ENCODE measurements at regions not wholly inside any gene's neighbourhood (a gene's known extent, or its start where the extent isn't known, plus 50 kb on each side); places are given as distances from the start of the nearest gene placed in this dataset.

- Histone ChIP-seq H3K27ac (ENCODE audit: insufficient read depth, low read depth, low read length) (no peak overlapping the region), H4K20me1 (replicated peaks; ENCODE audit: control insufficient read depth, extremely low read depth, insufficient read depth, low read length) (no peaks in the 10 kb centered on the region), H3K4me3 (replicated peaks in 1 of 3; ENCODE audit: insufficient read depth in 1 of 3, low read depth in 1 of 3, low read length in 3 of 3) (no peak overlapping the region), H2AFZ (ENCODE audit: low read depth, low read length) (no peak overlapping the region), H3K79me2 (ENCODE audit: control insufficient read depth, insufficient read depth, low read length) (no peaks in the 10 kb centered on the region), H3K4me1 (ENCODE audit: control insufficient read depth, extremely low read depth, insufficient read depth, low read length) (no peaks in the 10 kb centered on the region), H3K9ac (replicated peaks; ENCODE audit: extremely low read depth, insufficient read depth, low read length) (no peak overlapping the region), H3K9me1 (replicated peaks; ENCODE audit: control insufficient read depth, extremely low read depth, insufficient read depth, low read length) (no peaks in the 10 kb centered on the region), H3K36me3 (ENCODE audit: control insufficient read depth in 2 of 2, extremely low read depth in 1 of 2, insufficient read depth in 2 of 2, low read length in 2 of 2) (no peaks in the 10 kb centered on the region), H3K27me3 (ENCODE audit: control insufficient read depth in 2 of 2, insufficient read depth in 2 of 2, low read length in 2 of 2) (no peaks in the 10 kb centered on the region), H3K9me3 (replicated peaks; ENCODE audit: control insufficient read depth, insufficient read depth, low read length) (no peaks in the 10 kb centered on the region), H3K4me2 (ENCODE audit: insufficient read depth, low read length) (no peak overlapping the region)
- ChIA-PET POLR2A (no interaction called here), CTCF (interaction anchor here (0.7 to 1.3 kb wide), 2 partner anchors 150 to 239 kb away, joined by 3 to 6 read pairs; no protein-coding TSS in a partner anchor)
- dilution Hi-C loops (cut with MboI; ENCODE audit: extremely low pct_ligation_motif_present, low sequenced_read_pairs) (no loop called here), intact Hi-C loops (cut with micrococcal nuclease) (no loop called here)
- BruUV-seq (replicated peaks), result no TSS peak
- TF ChIP-seq MYC (IDR thresholded peaks at IDR 0.05; ENCODE audit: low read depth, low read length) (no peak), GATA2 (IDR thresholded peaks at IDR 0.05; ENCODE audit: insufficient read depth, insufficient read length, low read depth, low read length) (no peak), POLR2A (IDR thresholded peaks at IDR 0.05; ENCODE audit: low read depth, low read length) (no peak), JUN (IDR thresholded peaks at IDR 0.05; ENCODE audit: borderline replicate concordance, insufficient read depth, insufficient read length, low read depth) (no peak), FOS (IDR thresholded peaks at IDR 0.05; ENCODE audit: borderline replicate concordance, insufficient read depth, low read length) (no peak), CTCF (IDR thresholded peaks at IDR 0.05; ENCODE audit: extremely low read depth in 1 of 2, insufficient read depth in 1 of 2, low read depth in 1 of 2, low read length in 2 of 2) (no peak), MAX (IDR thresholded peaks at IDR 0.05; ENCODE audit: insufficient read depth, insufficient read length) (no peak), EZH2 (IDR thresholded peaks at IDR 0.05; ENCODE audit: borderline replicate concordance, low read depth, low read length, severe bottlenecking) (no peak), POLR2AphosphoS5 (IDR thresholded peaks at IDR 0.05; ENCODE audit: insufficient read depth, low read depth, low read length) (no peak)
- DNase-seq (ENCODE audit: low read depth, low spot score) (no peak), FAIRE-seq (no peak)
Measured at GRCh38 chr4:17066236-17066635, 167.8 kb upstream of the LDB2 start.
